SK-N-SH treated with all-trans-retinoic acid at 6 μM for 48 hours (cell line): ENCODE measurements at regions not wholly inside any gene's neighbourhood (a gene's known extent, or its start where the extent isn't known, plus 50 kb on each side); places are given as distances from the start of the nearest gene placed in this dataset.

ENCODE experiments used
- ARNTL ChIP-seq: fragments of 450-650 bp; formaldehyde crosslinking; IDR thresholded peaks from 2 replicates; pipeline ENCODE4 v1.5.0; 2020; ENCODE audit warnings: low read depth, mild to moderate bottlenecking, moderate library complexity, borderline replicate concordance
- TF ChIP-seq, protein P1 (sequence below): fragments of 250-450 bp; sonication (Bioruptor Pico); IDR thresholded peaks from 2 replicates; pipeline ENCODE4 v1.5.1; 2020; ENCODE audit warnings: low read depth, mild to moderate bottlenecking, moderate library complexity
- TF ChIP-seq, protein P2 (sequence below): fragments of 250-450 bp; sonication (Bioruptor Pico); IDR thresholded peaks from 2 replicates; pipeline ENCODE4 v1.8.0; 2020; ENCODE audit warnings: mild to moderate bottlenecking, moderate library complexity, borderline replicate concordance

DNA sequence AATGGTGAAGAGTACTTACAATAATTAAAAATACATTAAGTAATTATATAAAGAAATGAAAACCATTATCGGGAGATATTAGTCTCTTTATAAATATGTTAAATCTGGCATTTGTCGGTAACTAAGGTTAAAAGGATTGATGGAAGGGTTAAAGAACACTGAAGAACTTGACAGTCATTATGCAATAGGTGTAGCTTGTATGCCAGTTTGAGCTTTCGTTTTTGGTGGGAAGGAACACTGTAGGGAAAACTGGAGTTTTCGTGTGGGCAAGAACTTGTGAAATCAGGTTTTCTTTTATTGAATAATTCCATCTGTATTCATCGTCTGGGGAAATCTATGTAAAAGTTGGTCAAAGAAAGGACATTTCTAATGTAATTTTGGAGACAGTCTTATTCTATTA, 142.3 kb downstream of the DMRTA1 start:
- TF ChIP-seq, protein P1, sequence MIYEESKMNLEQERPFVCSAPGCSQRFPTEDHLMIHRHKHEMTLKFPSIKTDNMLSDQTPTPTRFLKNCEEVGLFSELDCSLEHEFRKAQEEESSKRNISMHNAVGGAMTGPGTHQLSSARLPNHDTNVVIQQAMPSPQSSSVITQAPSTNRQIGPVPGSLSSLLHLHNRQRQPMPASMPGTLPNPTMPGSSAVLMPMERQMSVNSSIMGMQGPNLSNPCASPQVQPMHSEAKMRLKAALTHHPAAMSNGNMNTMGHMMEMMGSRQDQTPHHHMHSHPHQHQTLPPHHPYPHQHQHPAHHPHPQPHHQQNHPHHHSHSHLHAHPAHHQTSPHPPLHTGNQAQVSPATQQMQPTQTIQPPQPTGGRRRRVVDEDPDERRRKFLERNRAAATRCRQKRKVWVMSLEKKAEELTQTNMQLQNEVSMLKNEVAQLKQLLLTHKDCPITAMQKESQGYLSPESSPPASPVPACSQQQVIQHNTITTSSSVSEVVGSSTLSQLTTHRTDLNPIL (CRISPR knock-in tag), result no peak
- TF ChIP-seq, protein P2, sequence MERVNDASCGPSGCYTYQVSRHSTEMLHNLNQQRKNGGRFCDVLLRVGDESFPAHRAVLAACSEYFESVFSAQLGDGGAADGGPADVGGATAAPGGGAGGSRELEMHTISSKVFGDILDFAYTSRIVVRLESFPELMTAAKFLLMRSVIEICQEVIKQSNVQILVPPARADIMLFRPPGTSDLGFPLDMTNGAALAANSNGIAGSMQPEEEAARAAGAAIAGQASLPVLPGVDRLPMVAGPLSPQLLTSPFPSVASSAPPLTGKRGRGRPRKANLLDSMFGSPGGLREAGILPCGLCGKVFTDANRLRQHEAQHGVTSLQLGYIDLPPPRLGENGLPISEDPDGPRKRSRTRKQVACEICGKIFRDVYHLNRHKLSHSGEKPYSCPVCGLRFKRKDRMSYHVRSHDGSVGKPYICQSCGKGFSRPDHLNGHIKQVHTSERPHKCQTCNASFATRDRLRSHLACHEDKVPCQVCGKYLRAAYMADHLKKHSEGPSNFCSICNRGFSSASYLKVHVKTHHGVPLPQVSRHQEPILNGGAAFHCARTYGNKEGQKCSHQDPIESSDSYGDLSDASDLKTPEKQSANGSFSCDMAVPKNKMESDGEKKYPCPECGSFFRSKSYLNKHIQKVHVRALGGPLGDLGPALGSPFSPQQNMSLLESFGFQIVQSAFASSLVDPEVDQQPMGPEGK (CRISPR knock-in tag), result no peak
- no peak for TF ChIP-seq ARNTL (CRISPR knock-in tag)
